Central memory CD8-positive, alpha-beta T cell (primary cell): ENCODE measurements at regions not wholly inside any gene's neighbourhood (a gene's known extent, or its start where the extent isn't known, plus 50 kb on each side); places are given as distances from the start of the nearest gene placed in this dataset.

Experiments
- ATAC-seq: fragments of 150-1000 bp; cut with Tn5 transposase; replicated peaks from 2 replicates; pipeline ENCODE4 v1.10.0; 2022; ENCODE audit warnings: mild to moderate bottlenecking, moderate FRiP score, moderate number of reproducible peaks; ENCODE audit not compliant: poor library complexity, severe bottlenecking; ENCODE audit errors: extremely low read depth
- DNase-seq, 2 donors: peaks; one replicate each; pipeline ENCODE4 v3.0.0; 2021; ENCODE audit warnings: low spot score in 2 of 2
- H3K27ac Mint-ChIP-seq: one replicate; pipeline ENCODE4 v1.8.0; 2022; ENCODE audit warnings: low read depth, mild to moderate bottlenecking, moderate library complexity, mixed read lengths
- H3K27me3 Mint-ChIP-seq: one replicate; pipeline ENCODE4 v1.8.0; 2022; ENCODE audit warnings: mixed read lengths
- H3K36me3 Mint-ChIP-seq: one replicate; pipeline ENCODE4 v1.8.0; 2022; ENCODE audit warnings: mild to moderate bottlenecking, moderate library complexity, mixed read lengths; ENCODE audit not compliant: insufficient read depth
- H3K4me1 Mint-ChIP-seq: one replicate; pipeline ENCODE4 v1.8.0; 2022; ENCODE audit warnings: mixed read lengths
- H3K4me3 Mint-ChIP-seq: one replicate; pipeline ENCODE4 v1.8.0; 2022; ENCODE audit warnings: mild to moderate bottlenecking, moderate library complexity, mixed read lengths
- H3K9me3 Mint-ChIP-seq: one replicate; pipeline ENCODE4 v1.8.0; 2022; ENCODE audit warnings: mixed read lengths

DNA sequence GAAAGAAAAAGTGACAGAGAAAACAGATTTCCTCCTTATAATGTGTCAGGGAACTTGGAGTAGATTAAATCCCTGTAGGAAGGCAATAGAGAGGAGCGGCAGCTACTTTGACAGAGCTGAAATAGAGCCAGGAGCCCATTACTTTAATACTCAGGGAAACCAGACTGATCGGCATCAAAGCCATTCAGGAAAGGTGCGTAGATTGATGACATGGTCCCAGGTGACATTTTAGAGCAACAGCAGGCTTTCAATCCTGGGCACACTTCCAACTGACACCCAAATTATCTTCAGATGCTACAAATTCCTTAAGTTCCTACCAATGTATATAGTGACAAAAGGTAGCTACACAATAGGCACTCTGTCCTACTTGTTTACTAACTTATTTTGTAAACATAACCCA lies 821.5 kb downstream of the CDH8 start:
- H3K27me3 Mint-ChIP-seq, result no peaks in the 10 kb centered on the region
- H3K36me3 Mint-ChIP-seq, result no peaks in the 10 kb centered on the region
- ATAC-seq (no peak), DNase-seq (no peak)
- H3K4me3 Mint-ChIP-seq, result no peak overlapping the region
- no peaks in the 10 kb centered on the region for H3K4me1 Mint-ChIP-seq
- H3K27ac Mint-ChIP-seq, result no peak overlapping the region
- H3K9me3 Mint-ChIP-seq, result peaks cover 15% of the 10 kb centered on the region

DNA sequence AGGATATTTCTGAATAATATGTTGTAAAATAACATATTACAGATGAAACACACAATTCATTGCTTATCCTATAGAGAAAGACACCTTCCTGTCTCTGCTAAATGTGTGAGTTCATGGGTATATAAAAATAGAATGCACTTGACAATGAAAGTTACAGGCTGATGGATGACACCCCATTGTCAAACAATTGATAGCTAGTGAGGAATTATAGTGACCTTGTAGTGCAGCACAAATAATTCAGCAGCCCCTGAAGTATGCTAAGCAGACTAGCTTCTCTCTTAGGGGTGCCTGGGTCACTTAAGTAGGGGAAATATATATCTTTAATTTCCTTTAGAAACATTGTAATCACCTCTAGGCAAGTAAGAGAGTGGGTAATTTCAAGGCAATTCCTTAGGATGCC lies 826.2 kb downstream of the CDH8 start:
- Mint-ChIP-seq H3K9me3 (peaks cover 27% of the 10 kb centered on the region), H3K36me3 (no peaks in the 10 kb centered on the region), H3K27ac (no peak overlapping the region), H3K4me3 (no peak overlapping the region), H3K4me1 (no peaks in the 10 kb centered on the region), H3K27me3 (no peaks in the 10 kb centered on the region)
- DNase-seq, result no peak
- ATAC-seq, result no peak

DNA sequence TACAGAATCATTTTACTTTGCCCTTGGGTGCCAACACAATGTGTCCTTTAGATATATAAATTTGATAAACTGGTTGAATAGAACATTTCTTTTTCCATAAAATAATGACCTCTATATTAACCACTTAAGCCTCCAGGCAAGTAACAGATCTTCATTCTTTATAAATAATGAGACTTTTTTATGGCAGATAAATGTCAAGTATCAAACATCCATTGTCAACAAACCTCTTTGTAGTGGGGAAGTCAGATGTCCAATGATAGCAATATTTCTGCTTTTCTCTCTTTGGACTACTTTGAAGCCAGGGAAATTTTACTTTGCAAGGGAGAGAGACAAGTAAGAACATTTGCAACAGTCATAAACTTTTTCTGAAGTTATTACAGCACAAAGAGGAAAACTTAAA lies 841.2 kb downstream of the CDH8 start:
- no peak overlapping the region for H3K27ac Mint-ChIP-seq
- ATAC-seq, result no peak

DNA sequence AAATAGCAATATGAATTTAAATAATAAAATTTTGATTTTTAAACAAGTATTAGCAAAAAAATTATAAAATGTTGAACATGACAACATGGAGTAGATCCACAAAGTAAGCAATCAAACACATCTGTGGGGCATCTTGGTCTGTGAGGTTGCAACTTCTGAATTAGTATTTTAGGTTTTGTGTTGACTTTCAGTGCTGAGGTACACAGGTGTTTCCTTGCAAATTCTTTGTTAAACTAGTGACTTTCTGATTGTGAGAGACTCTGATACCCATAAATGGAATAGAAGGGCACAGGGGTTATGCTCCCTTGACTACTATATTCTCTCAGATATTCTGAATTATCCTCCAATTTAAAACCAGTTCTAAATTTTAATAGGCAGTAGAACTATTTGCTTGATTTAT lies 841.7 kb downstream of the CDH8 start:
- H3K9me3 Mint-ChIP-seq, result peaks cover 14% of the 10 kb centered on the region
- no peak overlapping the region for H3K27ac Mint-ChIP-seq
- ATAC-seq, result no peak
- no peak overlapping the region for H3K4me3 Mint-ChIP-seq
- no peaks in the 10 kb centered on the region for H3K4me1 Mint-ChIP-seq
- H3K36me3 Mint-ChIP-seq, result no peaks in the 10 kb centered on the region
- DNase-seq, result no peak
- no peaks in the 10 kb centered on the region for H3K27me3 Mint-ChIP-seq

More for the DNA sequence above, 841.2 kb downstream of the CDH8 start:
- Mint-ChIP-seq H3K36me3 (no peaks in the 10 kb centered on the region), H3K4me1 (no peaks in the 10 kb centered on the region), H3K9me3 (peaks cover 17% of the 10 kb centered on the region), H3K4me3 (no peak overlapping the region), H3K27me3 (no peaks in the 10 kb centered on the region)
- DNase-seq, result no peak

DNA sequence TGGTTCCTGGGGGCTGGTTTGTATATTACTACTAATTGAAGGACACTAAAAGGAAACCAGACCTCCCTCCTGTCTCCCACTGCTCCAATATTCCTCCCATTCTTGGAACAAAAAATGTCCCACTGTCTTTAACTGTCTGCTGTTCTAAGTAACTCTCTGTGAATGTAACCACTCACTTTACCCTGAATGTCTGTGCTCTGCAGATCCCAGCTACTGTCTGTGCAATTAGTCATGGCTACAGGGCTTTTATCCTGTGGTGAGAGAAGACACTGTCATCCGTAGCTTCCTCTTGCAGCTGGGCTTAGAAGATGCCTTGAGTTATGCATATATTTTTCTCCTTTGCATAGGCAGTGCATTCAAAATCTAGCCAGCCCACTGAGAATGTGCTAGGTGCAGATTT lies 853.8 kb downstream of the CDH8 start:
- ATAC-seq (no peak), DNase-seq (no peak)
- Mint-ChIP-seq H3K4me1 (no peaks in the 10 kb centered on the region), H3K27me3 (no peaks in the 10 kb centered on the region), H3K36me3 (no peaks in the 10 kb centered on the region), H3K27ac (no peak overlapping the region), H3K4me3 (no peak overlapping the region), H3K9me3 (peaks cover 18% of the 10 kb centered on the region)

DNA sequence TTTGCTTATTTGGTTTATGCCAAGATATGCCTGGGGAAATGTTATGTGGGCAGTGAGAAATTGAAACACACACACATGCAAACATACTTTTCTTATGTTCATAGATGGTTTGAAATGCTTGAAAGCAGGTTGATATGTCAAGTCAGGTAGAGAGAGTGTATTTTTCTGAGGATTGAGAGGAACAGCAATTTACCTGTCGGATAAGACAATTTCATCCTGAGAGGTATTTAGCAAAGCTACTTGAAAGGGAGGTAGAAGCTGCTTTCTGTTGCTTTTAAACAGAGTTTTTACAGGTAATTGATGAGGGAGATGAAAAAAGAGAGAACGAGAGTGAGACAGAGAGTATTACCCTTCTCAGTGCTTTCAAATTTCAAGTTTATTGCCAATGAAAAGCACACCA lies 854.3 kb downstream of the CDH8 start:
- no peak overlapping the region for H3K4me3 Mint-ChIP-seq
- H3K4me1 Mint-ChIP-seq, result no peaks in the 10 kb centered on the region
- H3K27ac Mint-ChIP-seq, result no peak overlapping the region
- ATAC-seq (no peak), DNase-seq (no peak)
- peaks cover 22% of the 10 kb centered on the region for H3K9me3 Mint-ChIP-seq
- no peaks in the 10 kb centered on the region for H3K36me3 Mint-ChIP-seq
- H3K27me3 Mint-ChIP-seq, result no peaks in the 10 kb centered on the region

DNA sequence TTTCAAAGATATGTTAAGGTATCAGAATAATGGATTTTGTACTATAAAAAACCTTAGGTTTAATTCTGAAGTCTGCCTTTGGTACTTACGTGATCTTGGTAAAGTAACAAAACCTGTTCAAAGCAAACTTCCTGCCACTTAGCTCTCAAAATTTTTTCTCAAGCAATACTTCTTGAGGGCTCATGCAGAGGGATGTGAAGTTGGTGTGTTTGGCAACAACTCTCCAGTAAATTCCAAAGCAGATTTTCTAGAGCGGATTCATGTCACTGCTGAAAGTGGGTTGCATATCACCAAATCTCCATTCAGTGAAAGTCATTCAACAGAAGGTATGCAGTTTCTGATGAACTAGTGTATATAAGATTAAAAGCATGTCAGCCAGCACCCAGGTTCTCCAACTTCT lies 856.7 kb downstream of the CDH8 start:
- Mint-ChIP-seq H3K36me3 (peaks cover 2% of the 10 kb centered on the region), H3K27me3 (no peaks in the 10 kb centered on the region), H3K4me1 (no peaks in the 10 kb centered on the region), H3K9me3 (peaks cover 39% of the 10 kb centered on the region), H3K4me3 (no peak overlapping the region), H3K27ac (no peak overlapping the region)
- ATAC-seq, result no peak
- no peak for DNase-seq

DNA sequence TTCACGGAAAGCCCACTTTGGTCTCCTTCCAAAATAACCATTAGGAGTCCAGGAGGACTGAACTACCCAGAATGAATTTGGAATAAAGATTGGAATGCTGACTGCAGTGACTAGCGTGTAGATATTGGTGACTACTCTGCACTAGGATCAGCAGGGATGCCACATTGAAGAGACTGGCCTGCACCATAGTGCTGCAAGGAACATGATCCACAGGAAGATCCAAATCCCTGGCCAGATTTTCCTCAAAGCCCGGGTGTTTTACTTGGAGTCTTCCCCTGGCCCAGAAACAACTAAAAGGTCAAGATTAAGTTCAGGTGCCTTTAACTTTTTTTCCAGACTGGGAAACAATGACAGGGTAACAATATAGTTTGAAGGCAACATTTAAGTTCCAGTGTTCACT lies 870.4 kb downstream of the CDH8 start:
- no peaks in the 10 kb centered on the region for H3K27me3 Mint-ChIP-seq
- no peak for DNase-seq
- no peaks in the 10 kb centered on the region for H3K4me1 Mint-ChIP-seq
- no peak for ATAC-seq
- no peaks in the 10 kb centered on the region for H3K36me3 Mint-ChIP-seq
- H3K9me3 Mint-ChIP-seq, result peaks cover 15% of the 10 kb centered on the region
- H3K27ac Mint-ChIP-seq, result no peak overlapping the region
- no peak overlapping the region for H3K4me3 Mint-ChIP-seq

DNA sequence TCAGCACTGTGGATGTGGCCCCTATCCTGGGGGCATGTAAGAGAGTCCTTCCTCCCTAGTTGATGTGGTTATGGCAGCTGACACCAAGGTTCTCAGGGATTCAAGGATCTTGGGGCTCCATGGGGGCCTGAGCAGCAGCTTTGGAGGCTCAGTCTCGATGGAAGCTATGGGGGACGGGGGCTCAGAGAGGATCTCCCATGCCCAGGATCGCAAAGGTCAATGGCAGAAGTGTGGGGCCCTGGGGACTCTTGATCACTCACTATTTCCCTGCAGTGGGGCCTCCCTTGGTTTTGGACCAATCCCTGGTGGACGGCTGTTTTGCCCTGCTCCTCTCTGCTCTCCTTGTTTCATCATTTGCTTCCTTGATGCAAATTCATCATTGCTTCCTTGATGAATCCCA lies 885.9 kb downstream of the CDH8 start:
- peaks cover 11% of the 10 kb centered on the region for H3K9me3 Mint-ChIP-seq
- H3K36me3 Mint-ChIP-seq, result no peaks in the 10 kb centered on the region
- ATAC-seq, result no peak
- H3K27me3 Mint-ChIP-seq, result no peaks in the 10 kb centered on the region
- H3K4me3 Mint-ChIP-seq, result no peak overlapping the region
- no peak for DNase-seq
- H3K4me1 Mint-ChIP-seq, result no peaks in the 10 kb centered on the region
- H3K27ac Mint-ChIP-seq, result no peak overlapping the region

DNA sequence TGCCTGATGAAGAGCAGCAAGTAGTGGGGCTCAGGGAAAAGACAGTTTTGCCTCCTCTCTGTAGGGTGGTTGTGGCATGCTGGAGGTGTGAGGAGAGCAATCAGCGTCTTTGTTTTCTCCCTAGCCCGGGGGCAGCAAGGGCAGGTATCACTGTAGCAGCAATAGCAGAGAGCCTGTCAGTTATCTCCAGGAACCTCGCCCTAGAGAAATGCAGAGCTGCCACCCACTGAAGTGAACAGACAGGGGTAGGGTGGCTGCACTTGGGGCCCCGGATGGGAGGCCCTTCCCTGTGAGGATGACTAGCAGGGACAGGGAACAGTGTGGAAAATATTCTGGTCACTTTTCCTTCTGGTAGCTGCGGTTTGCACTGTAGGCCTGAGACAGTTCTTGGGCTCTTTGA lies 886.5 kb downstream of the CDH8 start:
- H3K4me3 Mint-ChIP-seq, result no peak overlapping the region
- no peaks in the 10 kb centered on the region for H3K27me3 Mint-ChIP-seq
- peaks cover 11% of the 10 kb centered on the region for H3K9me3 Mint-ChIP-seq
- no peak for ATAC-seq
- no peaks in the 10 kb centered on the region for H3K36me3 Mint-ChIP-seq
- DNase-seq, result no peak
- no peak overlapping the region for H3K27ac Mint-ChIP-seq
- no peaks in the 10 kb centered on the region for H3K4me1 Mint-ChIP-seq

DNA sequence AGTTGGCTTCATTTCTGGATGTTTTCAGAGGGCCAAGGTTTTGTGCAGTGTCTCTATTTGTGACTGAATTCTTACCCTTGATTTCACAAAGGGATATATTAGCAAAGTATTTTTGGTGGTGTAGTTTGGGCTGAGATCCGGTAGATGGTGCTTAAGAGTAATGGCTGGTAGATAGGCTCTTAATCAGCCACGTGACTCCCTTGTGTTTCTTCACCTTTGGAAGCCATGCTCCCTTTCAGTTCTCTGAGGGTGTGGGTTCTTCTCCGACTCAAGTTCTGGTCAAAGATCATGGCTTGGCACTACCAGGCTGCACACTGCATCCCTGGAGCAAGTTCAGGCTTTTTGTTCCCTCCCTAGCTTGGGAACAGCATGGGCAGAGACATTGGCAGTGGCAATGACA lies 887.3 kb downstream of the CDH8 start:
- ATAC-seq, result no peak
- no peaks in the 10 kb centered on the region for H3K36me3 Mint-ChIP-seq
- no peaks in the 10 kb centered on the region for H3K4me1 Mint-ChIP-seq
- no peak overlapping the region for H3K27ac Mint-ChIP-seq
- no peak overlapping the region for H3K4me3 Mint-ChIP-seq
- H3K27me3 Mint-ChIP-seq, result no peaks in the 10 kb centered on the region
- no peak for DNase-seq
- H3K9me3 Mint-ChIP-seq, result peaks cover 13% of the 10 kb centered on the region

DNA sequence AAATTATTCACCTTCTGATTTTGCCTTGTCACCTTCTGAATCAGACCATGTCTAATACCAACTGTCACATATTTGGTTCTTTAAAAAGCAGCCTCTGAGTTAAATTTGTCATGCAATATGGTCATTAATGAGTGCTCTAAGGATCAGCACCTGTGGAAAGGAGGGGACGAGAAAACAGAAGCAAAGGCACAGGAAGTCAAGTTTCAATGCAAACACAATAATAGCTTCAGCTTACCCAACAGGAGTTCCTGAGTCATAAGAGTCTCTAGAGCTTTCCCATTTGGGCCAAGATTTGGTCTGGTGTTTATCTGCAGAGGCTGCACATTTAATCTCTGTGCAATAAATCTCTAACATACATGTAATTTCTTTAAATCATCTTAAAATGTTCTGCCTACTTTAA lies 889.8 kb downstream of the CDH8 start:
- Mint-ChIP-seq H3K4me1 (no peaks in the 10 kb centered on the region), H3K27me3 (no peaks in the 10 kb centered on the region), H3K9me3 (peaks cover 23% of the 10 kb centered on the region), H3K36me3 (no peaks in the 10 kb centered on the region), H3K4me3 (no peak overlapping the region), H3K27ac (no peak overlapping the region)
- ATAC-seq, result no peak
- no peak for DNase-seq

DNA sequence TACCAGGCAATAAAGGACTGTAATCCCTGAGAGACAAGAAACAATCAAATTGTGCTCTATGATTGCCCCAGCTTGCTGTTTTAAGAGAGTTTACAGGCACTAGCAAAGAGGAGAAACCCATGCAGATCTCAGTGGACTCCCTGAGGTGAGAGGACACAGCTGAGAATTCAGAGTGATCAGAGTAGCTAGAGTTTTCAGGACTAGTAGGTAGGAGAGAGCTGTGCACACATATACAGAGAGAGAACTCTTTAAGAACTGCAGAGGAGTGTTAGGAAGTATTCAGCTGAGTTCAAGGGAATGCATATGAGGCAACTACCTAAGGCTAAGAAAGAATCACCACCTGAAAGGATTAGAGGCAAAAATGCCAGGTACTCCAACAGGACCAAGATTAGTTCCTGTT lies 904.8 kb downstream of the CDH8 start:
- ATAC-seq (no peak), DNase-seq (no peak)
- Mint-ChIP-seq H3K4me3 (no peak overlapping the region), H3K4me1 (no peaks in the 10 kb centered on the region), H3K27ac (no peak overlapping the region), H3K27me3 (no peaks in the 10 kb centered on the region), H3K9me3 (peaks cover 20% of the 10 kb centered on the region), H3K36me3 (no peaks in the 10 kb centered on the region)
